ENCODE measurements at regions not wholly inside any gene's neighbourhood (a gene's known extent, or its start where the extent isn't known, plus 50 kb on each side); places are given as distances from the start of the nearest gene placed in this dataset.

DNA sequence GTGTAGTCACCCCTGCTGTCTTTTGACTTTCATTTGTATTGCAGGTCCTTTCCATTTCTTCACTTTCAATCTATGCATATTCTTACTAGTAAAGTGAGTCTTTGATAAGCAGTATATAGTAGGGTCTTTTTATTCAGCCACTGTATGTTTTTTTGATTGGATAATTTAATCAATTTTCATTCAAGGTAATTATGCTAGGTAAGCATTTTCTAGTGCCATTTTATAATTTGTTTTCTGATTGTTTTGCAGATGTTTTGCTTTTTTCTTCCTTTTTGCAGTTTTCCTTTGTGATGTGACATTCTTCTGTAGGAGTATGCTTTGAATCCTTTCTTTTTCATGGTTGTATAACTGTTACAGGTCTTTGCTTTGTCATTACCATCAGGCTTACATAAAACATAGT, 504.3 kb upstream of the GBE1 start:
- no peak for TF ChIP-seq POLR2AphosphoS5 (IDR thresholded peaks at IDR 0.05; ENCODE audit: low read depth, low read length)
- no peak for TF ChIP-seq FOXP2 (optimal IDR thresholded peaks at IDR 0.05; ENCODE audit: borderline replicate concordance, extremely low read depth, extremely low read length, insufficient read depth)
- TF ChIP-seq TAF1 (IDR thresholded peaks at IDR 0.05; ENCODE audit: borderline replicate concordance, insufficient read depth, low read length): no peak
- TF ChIP-seq, protein P1, sequence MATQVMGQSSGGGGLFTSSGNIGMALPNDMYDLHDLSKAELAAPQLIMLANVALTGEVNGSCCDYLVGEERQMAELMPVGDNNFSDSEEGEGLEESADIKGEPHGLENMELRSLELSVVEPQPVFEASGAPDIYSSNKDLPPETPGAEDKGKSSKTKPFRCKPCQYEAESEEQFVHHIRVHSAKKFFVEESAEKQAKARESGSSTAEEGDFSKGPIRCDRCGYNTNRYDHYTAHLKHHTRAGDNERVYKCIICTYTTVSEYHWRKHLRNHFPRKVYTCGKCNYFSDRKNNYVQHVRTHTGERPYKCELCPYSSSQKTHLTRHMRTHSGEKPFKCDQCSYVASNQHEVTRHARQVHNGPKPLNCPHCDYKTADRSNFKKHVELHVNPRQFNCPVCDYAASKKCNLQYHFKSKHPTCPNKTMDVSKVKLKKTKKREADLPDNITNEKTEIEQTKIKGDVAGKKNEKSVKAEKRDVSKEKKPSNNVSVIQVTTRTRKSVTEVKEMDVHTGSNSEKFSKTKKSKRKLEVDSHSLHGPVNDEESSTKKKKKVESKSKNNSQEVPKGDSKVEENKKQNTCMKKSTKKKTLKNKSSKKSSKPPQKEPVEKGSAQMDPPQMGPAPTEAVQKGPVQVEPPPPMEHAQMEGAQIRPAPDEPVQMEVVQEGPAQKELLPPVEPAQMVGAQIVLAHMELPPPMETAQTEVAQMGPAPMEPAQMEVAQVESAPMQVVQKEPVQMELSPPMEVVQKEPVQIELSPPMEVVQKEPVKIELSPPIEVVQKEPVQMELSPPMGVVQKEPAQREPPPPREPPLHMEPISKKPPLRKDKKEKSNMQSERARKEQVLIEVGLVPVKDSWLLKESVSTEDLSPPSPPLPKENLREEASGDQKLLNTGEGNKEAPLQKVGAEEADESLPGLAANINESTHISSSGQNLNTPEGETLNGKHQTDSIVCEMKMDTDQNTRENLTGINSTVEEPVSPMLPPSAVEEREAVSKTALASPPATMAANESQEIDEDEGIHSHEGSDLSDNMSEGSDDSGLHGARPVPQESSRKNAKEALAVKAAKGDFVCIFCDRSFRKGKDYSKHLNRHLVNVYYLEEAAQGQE (IDR thresholded peaks at IDR 0.05; ENCODE audit: insufficient read depth in 1 of 2, low read depth in 2 of 2, low read length in 2 of 2): no peak
- no peak for TF ChIP-seq SIN3A (IDR thresholded peaks at IDR 0.05; ENCODE audit: borderline replicate concordance, insufficient read depth, low read length)

DNA sequence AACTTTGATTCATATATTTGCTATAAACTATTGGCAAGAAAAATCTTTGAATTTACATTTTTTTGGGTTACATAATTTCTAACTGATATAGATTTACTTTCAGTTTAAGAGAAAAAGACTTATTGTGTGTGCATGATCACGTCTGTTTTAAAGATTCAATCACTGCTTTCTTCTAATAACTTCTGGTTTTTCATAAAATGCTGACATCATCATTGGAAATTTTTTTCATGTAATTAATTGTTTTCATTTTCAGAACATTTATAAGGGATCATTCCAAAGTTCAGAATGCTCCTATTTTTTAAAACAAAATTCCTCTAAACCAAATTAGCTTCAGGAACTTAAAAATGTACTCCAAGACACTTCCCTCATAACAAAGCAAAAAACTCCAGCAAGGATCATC, 500.7 kb upstream of the GBE1 start:
- TF ChIP-seq, protein P1 (IDR thresholded peaks at IDR 0.05; ENCODE audit: insufficient read depth in 1 of 2, low read depth in 2 of 2, low read length in 2 of 2): no peak
- TF ChIP-seq POLR2AphosphoS5 (IDR thresholded peaks at IDR 0.05; ENCODE audit: low read depth, low read length): no peak
- TF ChIP-seq TAF1 (IDR thresholded peaks at IDR 0.05; ENCODE audit: borderline replicate concordance, insufficient read depth, low read length): no peak
- no peak for TF ChIP-seq FOXP2 (optimal IDR thresholded peaks at IDR 0.05; ENCODE audit: borderline replicate concordance, extremely low read depth, extremely low read length, insufficient read depth)
- TF ChIP-seq SIN3A (IDR thresholded peaks at IDR 0.05; ENCODE audit: borderline replicate concordance, insufficient read depth, low read length): no peak

DNA sequence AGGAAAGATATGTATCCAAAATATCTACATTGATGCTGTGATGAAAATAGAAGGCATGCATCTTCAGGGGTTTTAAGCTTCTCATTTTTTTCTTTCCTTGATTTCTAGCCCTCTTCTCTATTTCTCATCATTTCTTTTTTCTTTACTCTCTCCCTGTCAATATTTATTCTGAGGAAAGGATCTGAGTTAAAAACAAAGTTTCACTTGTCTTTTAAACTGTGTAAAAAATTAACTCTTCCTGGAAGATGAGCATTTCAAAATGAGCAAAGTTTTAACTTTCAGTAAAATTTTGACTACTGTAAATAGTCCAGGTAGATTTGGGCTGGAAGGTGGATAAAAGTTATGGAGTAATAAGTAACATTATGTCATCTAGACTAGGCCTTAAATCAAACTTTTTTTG, 500.2 kb upstream of the GBE1 start:
- TF ChIP-seq POLR2AphosphoS5 (IDR thresholded peaks at IDR 0.05; ENCODE audit: low read depth, low read length) (no peak), SIN3A (IDR thresholded peaks at IDR 0.05; ENCODE audit: borderline replicate concordance, insufficient read depth, low read length) (no peak), FOXP2 (optimal IDR thresholded peaks at IDR 0.05; ENCODE audit: borderline replicate concordance, extremely low read depth, extremely low read length, insufficient read depth) (no peak), TAF1 (IDR thresholded peaks at IDR 0.05; ENCODE audit: borderline replicate concordance, insufficient read depth, low read length) (no peak)
- TF ChIP-seq, protein P1 (IDR thresholded peaks at IDR 0.05; ENCODE audit: insufficient read depth in 1 of 2, low read depth in 2 of 2, low read length in 2 of 2): no peak

DNA sequence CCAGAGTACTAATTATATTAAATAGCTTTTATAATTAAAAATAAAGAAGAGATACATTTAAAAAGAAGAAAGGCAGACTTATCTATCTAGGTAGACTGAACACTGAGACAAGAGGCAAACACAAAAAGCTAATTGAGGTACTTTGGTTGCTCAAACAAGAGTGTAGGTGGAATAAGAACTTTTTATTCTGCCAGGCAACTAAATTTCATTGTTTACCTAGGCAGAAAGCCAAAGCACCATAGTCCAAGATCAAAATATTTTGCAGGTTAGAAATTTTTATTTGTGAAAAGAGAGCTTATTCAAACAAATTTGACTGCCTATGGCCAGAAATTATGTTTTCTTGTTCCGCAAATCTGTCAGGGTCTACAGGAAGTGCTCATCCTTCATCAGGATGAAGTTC, 499.6 kb upstream of the GBE1 start:
- TF ChIP-seq, protein P1 (IDR thresholded peaks at IDR 0.05; ENCODE audit: insufficient read depth in 1 of 2, low read depth in 2 of 2, low read length in 2 of 2): no peak
- TF ChIP-seq SIN3A (IDR thresholded peaks at IDR 0.05; ENCODE audit: borderline replicate concordance, insufficient read depth, low read length) (no peak), TAF1 (IDR thresholded peaks at IDR 0.05; ENCODE audit: borderline replicate concordance, insufficient read depth, low read length) (no peak), POLR2AphosphoS5 (IDR thresholded peaks at IDR 0.05; ENCODE audit: low read depth, low read length) (no peak), FOXP2 (optimal IDR thresholded peaks at IDR 0.05; ENCODE audit: borderline replicate concordance, extremely low read depth, extremely low read length, insufficient read depth) (no peak)

DNA sequence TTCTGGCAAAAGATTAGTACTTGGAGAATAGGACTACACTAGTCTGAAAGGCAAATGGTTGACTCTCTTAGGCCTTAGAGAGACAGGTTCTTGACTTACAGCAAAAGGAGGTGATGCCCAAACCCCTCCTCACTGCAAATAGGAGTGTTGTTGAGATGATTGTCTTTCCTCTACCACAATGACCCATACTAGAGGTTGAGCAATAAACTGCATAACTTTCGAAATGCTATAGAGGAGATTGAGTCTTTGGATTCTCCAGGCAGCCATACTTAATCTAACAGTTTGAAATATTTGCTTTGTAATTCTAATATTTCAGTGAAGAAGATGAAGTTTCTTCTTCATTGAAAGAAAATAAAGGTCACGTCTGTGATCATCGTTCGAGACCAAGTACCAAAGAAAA, 498.5 kb upstream of the GBE1 start:
- TF ChIP-seq, protein P1 (IDR thresholded peaks at IDR 0.05; ENCODE audit: insufficient read depth in 1 of 2, low read depth in 2 of 2, low read length in 2 of 2): no peak
- TF ChIP-seq POLR2AphosphoS5 (IDR thresholded peaks at IDR 0.05; ENCODE audit: low read depth, low read length): no peak
- TF ChIP-seq SIN3A (IDR thresholded peaks at IDR 0.05; ENCODE audit: borderline replicate concordance, insufficient read depth, low read length): no peak
- no peak for TF ChIP-seq FOXP2 (optimal IDR thresholded peaks at IDR 0.05; ENCODE audit: borderline replicate concordance, extremely low read depth, extremely low read length, insufficient read depth)
- no peak for TF ChIP-seq TAF1 (IDR thresholded peaks at IDR 0.05; ENCODE audit: borderline replicate concordance, insufficient read depth, low read length)
